ENCODE measurements at regions not wholly inside any gene's neighbourhood (a gene's known extent, or its start where the extent isn't known, plus 50 kb on each side); places are given as distances from the start of the nearest gene placed in this dataset.

GRCh38 chr4:33054656-33055196, 2334.6 kb downstream of the PCDH7 start:
- Histone ChIP-seq H3K27me3 (ENCODE audit: insufficient read depth, low read length, poor library complexity, severe bottlenecking) (no peaks in the 10 kb centered on the region), H3K9me3 (ENCODE audit: insufficient read depth, low read depth, low read length) (no peaks in the 10 kb centered on the region), H3K4me3 (ENCODE audit: low read length, poor library complexity, severe bottlenecking) (no peak overlapping the region), H3K4me2 (ENCODE audit: low read depth, low read length, poor library complexity, severe bottlenecking) (no peak overlapping the region), H4K20me1 (ENCODE audit: insufficient read depth, low read length, poor library complexity, severe bottlenecking) (no peaks in the 10 kb centered on the region), H3K4me1 (ENCODE audit: insufficient read depth, low read length, poor library complexity, severe bottlenecking) (no peaks in the 10 kb centered on the region), H3K9ac (ENCODE audit: low read depth, low read length, poor library complexity, severe bottlenecking) (no peak overlapping the region), H3K36me3 (ENCODE audit: insufficient read depth, low read length) (no peaks in the 10 kb centered on the region), H3K79me2 (ENCODE audit: insufficient read depth, low read length) (no peaks in the 10 kb centered on the region), H3F3A (ENCODE audit: low read depth) (no peaks in the 10 kb centered on the region), H2AFZ (ENCODE audit: low read length) (no peak overlapping the region), H3K9me2 (replicated peaks; ENCODE audit: low read depth, low read length) (no peaks in the 10 kb centered on the region)
- TF ChIP-seq EZH2phosphoT487 (IDR thresholded peaks at IDR 0.05; ENCODE audit: borderline replicate concordance) = no peak
- TF ChIP-seq CTCF (conservative IDR thresholded peaks at IDR 0.05; ENCODE audit: low read length) = no peak

GRCh38 chr4:33057736-33058135, 2337.6 kb downstream of the PCDH7 start:
- Histone ChIP-seq H3K36me3 (ENCODE audit: insufficient read depth, low read length) (no peaks in the 10 kb centered on the region), H2AFZ (ENCODE audit: low read length) (no peak overlapping the region), H3K9me2 (replicated peaks; ENCODE audit: low read depth, low read length) (no peaks in the 10 kb centered on the region), H3F3A (ENCODE audit: low read depth) (no peaks in the 10 kb centered on the region), H3K79me2 (ENCODE audit: insufficient read depth, low read length) (no peaks in the 10 kb centered on the region), H3K9ac (ENCODE audit: low read depth, low read length, poor library complexity, severe bottlenecking) (no peak overlapping the region), H3K4me2 (ENCODE audit: low read depth, low read length, poor library complexity, severe bottlenecking) (no peak overlapping the region), H4K20me1 (ENCODE audit: insufficient read depth, low read length, poor library complexity, severe bottlenecking) (no peaks in the 10 kb centered on the region), H3K4me3 (ENCODE audit: low read length, poor library complexity, severe bottlenecking) (no peak overlapping the region), H3K4me1 (ENCODE audit: insufficient read depth, low read length, poor library complexity, severe bottlenecking) (no peaks in the 10 kb centered on the region), H3K9me3 (ENCODE audit: insufficient read depth, low read depth, low read length) (no peaks in the 10 kb centered on the region), H3K27me3 (ENCODE audit: insufficient read depth, low read length, poor library complexity, severe bottlenecking) (no peaks in the 10 kb centered on the region)
- TF ChIP-seq EZH2phosphoT487 (IDR thresholded peaks at IDR 0.05; ENCODE audit: borderline replicate concordance) = no peak
- TF ChIP-seq CTCF (conservative IDR thresholded peaks at IDR 0.05; ENCODE audit: low read length) = no peak

- H3K79me2 ChIP-seq (ENCODE audit: insufficient read depth, low read length) = no peaks in the 10 kb centered on the region
- no peaks in the 10 kb centered on the region for H3K9me3 ChIP-seq (ENCODE audit: insufficient read depth, low read depth, low read length)
- no peak overlapping the region for H2AFZ ChIP-seq (ENCODE audit: low read length)
- no peak overlapping the region for H3K9ac ChIP-seq (ENCODE audit: low read depth, low read length, poor library complexity, severe bottlenecking)
- no peaks in the 10 kb centered on the region for H3K36me3 ChIP-seq (ENCODE audit: insufficient read depth, low read length)
- H4K20me1 ChIP-seq (ENCODE audit: insufficient read depth, low read length, poor library complexity, severe bottlenecking) = no peaks in the 10 kb centered on the region
- no peak overlapping the region for H3K4me3 ChIP-seq (ENCODE audit: low read length, poor library complexity, severe bottlenecking)
- H3K27me3 ChIP-seq (ENCODE audit: insufficient read depth, low read length, poor library complexity, severe bottlenecking) = no peaks in the 10 kb centered on the region
- H3K9me2 ChIP-seq (replicated peaks; ENCODE audit: low read depth, low read length) = no peaks in the 10 kb centered on the region
- H3K4me2 ChIP-seq (ENCODE audit: low read depth, low read length, poor library complexity, severe bottlenecking) = no peak overlapping the region
- no peaks in the 10 kb centered on the region for H3F3A ChIP-seq (ENCODE audit: low read depth)
- TF ChIP-seq CTCF (conservative IDR thresholded peaks at IDR 0.05; ENCODE audit: low read length) = no peak
- no peak for TF ChIP-seq EZH2phosphoT487 (IDR thresholded peaks at IDR 0.05; ENCODE audit: borderline replicate concordance)
- H3K4me1 ChIP-seq (ENCODE audit: insufficient read depth, low read length, poor library complexity, severe bottlenecking) = no peaks in the 10 kb centered on the region
These were observed 2338.8 kb downstream of the PCDH7 start for GRCh38 chr4:33058998-33059397.

Data from Loucy (cell line).